Lower lobe of right lung (tissue), 2 donors: ENCODE measurements at regions not wholly inside any gene's neighbourhood (a gene's known extent, or its start where the extent isn't known, plus 50 kb on each side); places are given as distances from the start of the nearest gene placed in this dataset.
A peak's percentile ranks its signal among the peaks of the same experiment; 100 is the strongest.

Experiments used
- ATAC-seq, 2 donors: fragments of 200-7000 bp; cut with Tn5 transposase; one replicate each; pipeline ENCODE4 v1.9.1; 2020 to 2022; ENCODE audit warnings: mild to moderate bottlenecking in 2 of 2, moderate library complexity in 2 of 2
- DNase-seq: peaks from one replicate; pipeline ENCODE4 v3.0.0-alpha.2; 2020
- H3K27ac ChIP-seq: fragments of 200-600 bp; one replicate; pipeline ENCODE4 v1.8.0; 2022
- H3K27me3 ChIP-seq: fragments of 200-600 bp; one replicate; pipeline ENCODE4 v1.8.0; 2022; ENCODE audit warnings: low read depth
- H3K36me3 ChIP-seq: fragments of 200-600 bp; one replicate; pipeline ENCODE4 v1.8.0; 2022; ENCODE audit warnings: mild to moderate bottlenecking
- H3K4me1 ChIP-seq: fragments of 200-600 bp; one replicate; pipeline ENCODE4 v1.8.0; 2022
- H3K4me3 ChIP-seq: fragments of 200-600 bp; one replicate; pipeline ENCODE4 v1.8.0; 2022; ENCODE audit warnings: mild to moderate bottlenecking
- H3K9me3 ChIP-seq: fragments of 200-600 bp; one replicate; pipeline ENCODE4 v1.8.0; 2022
- CTCF ChIP-seq: fragments of 200-600 bp; IDR thresholded peaks from one replicate; pipeline ENCODE4 v1.8.0; 2022; ENCODE audit warnings: antibody characterized with exemption, mild to moderate bottlenecking
- intact Hi-C: fragments of 100-400 bp; cut with DNase I; formaldehyde crosslinking; loops from one replicate; pipeline ENCODE4 v1.11.0; 2022
- donor health status: DM: no; HTN: yes; CAD: no; lungs with severe emphysema.

GRCh38 chr5:104955479-104955878, 1392.9 kb upstream of the NUDT12 start:
- H3K36me3 ChIP-seq: no peaks in the 10 kb centered on the region
- H3K9me3 ChIP-seq: no peaks in the 10 kb centered on the region
- intact Hi-C loops: no loop called here
- no peak for TF ChIP-seq CTCF
- H3K27ac ChIP-seq: no peak overlapping the region
- DNase-seq (no peak), ATAC-seq (no peak)
- no peak overlapping the region for H3K4me3 ChIP-seq
- no peaks in the 10 kb centered on the region for H3K27me3 ChIP-seq
- no peaks in the 10 kb centered on the region for H3K4me1 ChIP-seq

- ATAC-seq: no peak
- TF ChIP-seq CTCF: no peak
- Histone ChIP-seq H3K27ac (no peak overlapping the region), H3K4me1 (no peaks in the 10 kb centered on the region), H3K27me3 (no peaks in the 10 kb centered on the region), H3K4me3 (no peak overlapping the region), H3K36me3 (no peaks in the 10 kb centered on the region), H3K9me3 (no peaks in the 10 kb centered on the region)
- DNase-seq: no peak
- intact Hi-C loops: no loop called here
Measured at GRCh38 chr5:104952876-104953275, 1390.3 kb upstream of the NUDT12 start.

GRCh38 chr5:104951829-104952228, 1389.2 kb upstream of the NUDT12 start:
- TF ChIP-seq CTCF: no peak
- no peaks in the 10 kb centered on the region for H3K4me1 ChIP-seq
- no peaks in the 10 kb centered on the region for H3K9me3 ChIP-seq
- peak in 1 of 2 donors; percentile 15 for ATAC-seq
- no peaks in the 10 kb centered on the region for H3K36me3 ChIP-seq
- DNase-seq: no peak
- no peaks in the 10 kb centered on the region for H3K27me3 ChIP-seq
- no peak overlapping the region for H3K4me3 ChIP-seq
- intact Hi-C loops: no loop called here
- no peak overlapping the region for H3K27ac ChIP-seq

- no peak overlapping the region for H3K27ac ChIP-seq
- H3K4me1 ChIP-seq: no peaks in the 10 kb centered on the region
- intact Hi-C loops: no loop called here
- H3K4me3 ChIP-seq: no peak overlapping the region
- no peaks in the 10 kb centered on the region for H3K9me3 ChIP-seq
- H3K27me3 ChIP-seq: no peaks in the 10 kb centered on the region
- DNase-seq: no peak
- H3K36me3 ChIP-seq: no peaks in the 10 kb centered on the region
- no peak for ATAC-seq
- TF ChIP-seq CTCF: no peak
Measured at GRCh38 chr5:104947076-104947475, 1384.5 kb upstream of the NUDT12 start.

- Histone ChIP-seq H3K27ac (no peak overlapping the region), H3K4me1 (no peaks in the 10 kb centered on the region), H3K36me3 (no peaks in the 10 kb centered on the region), H3K9me3 (no peaks in the 10 kb centered on the region), H3K4me3 (no peak overlapping the region), H3K27me3 (no peaks in the 10 kb centered on the region)
- ATAC-seq: no peak
- TF ChIP-seq CTCF: no peak
- DNase-seq: no peak
- intact Hi-C loops: no loop called here
Measured at GRCh38 chr5:104942735-104943134, 1380.1 kb upstream of the NUDT12 start.
